Hematopoietic multipotent progenitor cell treated with erythropoietin and hydrocortisone succinate and interleukin-3 and kit ligand, for 8 days (in vitro differentiated cells): ENCODE measurements at regions not wholly inside any gene's neighbourhood (a gene's known extent, or its start where the extent isn't known, plus 50 kb on each side); places are given as distances from the start of the nearest gene placed in this dataset.

ENCODE experiments used
- DNase-seq: peaks from one replicate; pipeline ENCODE4 v3.0.0-alpha.2; 2015

GRCh38 chr4:11342401-11342800 lies 86.3 kb downstream of the HS3ST1 start:
- DNase-seq = no peak

GRCh38 chr4:11341337-11342043 lies 87.2 kb downstream of the HS3ST1 start:
- DNase-seq = no peak

GRCh38 chr4:11338956-11339782 lies 89.5 kb downstream of the HS3ST1 start:
- DNase-seq = no peak

GRCh38 chr4:11337287-11337686 lies 91.4 kb downstream of the HS3ST1 start:
- no peak for DNase-seq

- no peak for DNase-seq
Observed at GRCh38 chr4:11336435-11336834, 92.3 kb downstream of the HS3ST1 start.

GRCh38 chr4:11334887-11335286 lies 93.8 kb downstream of the HS3ST1 start:
- DNase-seq = no peak

GRCh38 chr4:11328401-11328800 lies 100.3 kb downstream of the HS3ST1 start:
- DNase-seq = no peak

GRCh38 chr4:11326021-11326420 lies 102.7 kb downstream of the HS3ST1 start:
- DNase-seq = no peak

GRCh38 chr4:11323771-11324170 lies 104.9 kb downstream of the HS3ST1 start:
- no peak for DNase-seq

- no peak for DNase-seq
Observed at GRCh38 chr4:11313157-11313943, 115.3 kb downstream of the HS3ST1 start.

- no peak for DNase-seq
Observed at GRCh38 chr4:11312389-11312788, 116.3 kb downstream of the HS3ST1 start.

- no peak for DNase-seq
Observed at GRCh38 chr4:11301075-11301660, 127.5 kb downstream of the HS3ST1 start.

- DNase-seq = no peak
Observed at GRCh38 chr4:11299836-11300235, 128.9 kb downstream of the HS3ST1 start.

GRCh38 chr4:11299016-11299415 lies 129.7 kb downstream of the HS3ST1 start:
- no peak for DNase-seq

GRCh38 chr4:11298451-11298850 lies 130.2 kb downstream of the HS3ST1 start:
- DNase-seq = no peak

GRCh38 chr4:11297627-11298026 lies 131.1 kb downstream of the HS3ST1 start:
- DNase-seq = no peak

GRCh38 chr4:11297201-11297600 lies 131.5 kb downstream of the HS3ST1 start:
- no peak for DNase-seq

GRCh38 chr4:11293866-11294265 lies 134.8 kb downstream of the HS3ST1 start:
- DNase-seq = no peak

- no peak for DNase-seq
Observed at GRCh38 chr4:11287055-11287454, 141.6 kb downstream of the HS3ST1 start.

- no peak for DNase-seq
Observed at GRCh38 chr4:11286533-11286932, 142.2 kb downstream of the HS3ST1 start.

- DNase-seq = no peak
Observed at GRCh38 chr4:11281720-11282119, 147.0 kb downstream of the HS3ST1 start.

GRCh38 chr4:11271263-11271662 lies 157.4 kb downstream of the HS3ST1 start:
- no peak for DNase-seq

- DNase-seq = no peak
Observed at GRCh38 chr4:11268149-11268548, 160.5 kb downstream of the HS3ST1 start.
